NCI-H524 treated with DMSO at 0.1 percent for 48 hours (cell line): ENCODE measurements at regions not wholly inside any gene's neighbourhood (a gene's known extent, or its start where the extent isn't known, plus 50 kb on each side); places are given as distances from the start of the nearest gene placed in this dataset.
"Not testable (repeated sequence)": the region's sequence is repeated elsewhere in the genome, so short reads cannot be mapped to it uniquely, and the experiment has no call there.

Experiments used
- DNase-seq: peaks from one replicate; lab custom pipeline; 2025; lab: John Stamatoyannopoulos, UW

GRCh38 chr4:36601864-36602495 lies 320.6 kb downstream of the DTHD1 start:
- DNase-seq = no peak

GRCh38 chr4:36609661-36610060 lies 328.2 kb downstream of the DTHD1 start:
- no peak for DNase-seq

DNA sequence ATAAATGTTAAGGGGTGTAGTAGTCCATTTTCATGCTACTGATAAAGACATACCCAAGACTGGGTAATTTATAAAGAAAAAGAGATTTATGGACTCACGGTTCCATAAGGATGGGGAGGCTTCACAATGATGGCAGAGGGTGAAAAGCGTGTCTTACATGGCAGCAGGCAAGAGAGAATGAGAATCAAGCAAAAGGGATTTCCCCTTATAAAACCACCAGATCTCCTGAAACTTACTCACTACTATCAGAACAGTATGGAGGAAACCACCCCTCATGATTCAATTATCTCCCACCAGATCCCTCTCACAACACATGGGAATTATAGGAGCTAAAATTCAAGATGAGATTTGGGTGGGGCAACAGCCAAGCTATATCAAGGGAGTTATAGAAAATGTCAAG lies 329.2 kb downstream of the DTHD1 start:
- no peak for DNase-seq

- not testable (repeated sequence) for DNase-seq
These were observed 331.7 kb downstream of the DTHD1 start for GRCh38 chr4:36613142-36613541.

- no peak for DNase-seq
These were observed 332.6 kb downstream of the DTHD1 start for GRCh38 chr4:36614011-36614410.

- no peak for DNase-seq
These were observed 336.7 kb downstream of the DTHD1 start for GRCh38 chr4:36618102-36618501.

DNA sequence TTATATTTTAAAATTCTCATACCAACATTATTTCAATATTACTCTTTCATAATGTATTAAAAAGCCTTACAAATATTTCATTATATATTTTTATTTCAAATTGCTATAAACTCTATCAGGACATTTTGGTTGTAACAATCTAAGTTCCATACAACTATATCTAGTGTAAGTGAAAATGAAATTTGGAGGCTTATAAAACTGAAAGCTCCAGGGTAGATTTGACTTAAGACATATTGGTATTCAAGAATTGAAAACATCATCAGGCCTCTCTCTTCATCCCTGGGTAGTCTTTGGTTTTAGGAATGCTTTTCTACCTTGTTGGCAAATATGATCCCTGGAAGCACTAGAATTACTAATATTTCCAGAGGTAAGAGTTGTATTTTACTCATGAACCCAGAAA lies 342.6 kb downstream of the DTHD1 start:
- DNase-seq = no peak

GRCh38 chr4:36638273-36638811 lies 356.9 kb downstream of the DTHD1 start:
- DNase-seq = no peak

DNA sequence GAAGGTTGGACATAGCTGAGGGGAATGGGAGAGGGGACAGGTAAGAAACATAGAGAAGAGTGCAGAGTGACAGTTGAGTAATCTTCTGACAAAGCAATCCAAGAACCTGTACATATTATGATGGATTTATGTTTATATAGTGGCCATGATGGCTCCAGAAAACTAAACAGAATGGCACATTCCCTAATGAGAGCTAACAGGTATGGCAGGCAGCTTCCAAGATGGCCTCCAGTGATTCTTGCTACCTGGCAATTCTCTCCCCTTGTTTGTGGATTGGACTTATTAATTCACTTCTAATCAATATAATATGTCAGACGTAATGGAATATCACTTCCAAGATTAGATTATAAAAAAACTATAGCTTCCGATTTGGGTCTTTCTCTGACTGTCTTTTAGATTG lies 359.5 kb downstream of the DTHD1 start:
- no peak for DNase-seq

- DNase-seq = no peak
These were observed 369.8 kb downstream of the DTHD1 start for GRCh38 chr4:36651253-36651652.

DNA sequence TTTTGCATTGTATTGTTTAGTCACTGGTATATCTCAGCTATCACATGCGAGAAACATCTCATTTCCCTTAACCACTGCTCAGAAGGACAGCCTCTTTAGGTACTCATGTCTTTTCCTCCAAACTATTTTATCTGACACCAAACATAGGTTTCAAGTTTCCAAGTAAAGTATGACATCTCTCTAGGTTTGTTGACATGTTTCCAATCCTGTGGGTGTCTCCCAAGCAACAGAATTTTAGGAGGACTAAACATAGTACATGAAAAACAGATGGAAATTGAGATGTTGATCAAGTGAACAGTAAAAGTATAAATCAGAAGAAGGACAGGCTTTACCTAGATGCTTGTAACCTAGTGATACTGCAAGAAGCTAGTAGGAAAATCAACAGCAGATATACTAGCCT lies 371.4 kb downstream of the DTHD1 start:
- DNase-seq = no peak

DNA sequence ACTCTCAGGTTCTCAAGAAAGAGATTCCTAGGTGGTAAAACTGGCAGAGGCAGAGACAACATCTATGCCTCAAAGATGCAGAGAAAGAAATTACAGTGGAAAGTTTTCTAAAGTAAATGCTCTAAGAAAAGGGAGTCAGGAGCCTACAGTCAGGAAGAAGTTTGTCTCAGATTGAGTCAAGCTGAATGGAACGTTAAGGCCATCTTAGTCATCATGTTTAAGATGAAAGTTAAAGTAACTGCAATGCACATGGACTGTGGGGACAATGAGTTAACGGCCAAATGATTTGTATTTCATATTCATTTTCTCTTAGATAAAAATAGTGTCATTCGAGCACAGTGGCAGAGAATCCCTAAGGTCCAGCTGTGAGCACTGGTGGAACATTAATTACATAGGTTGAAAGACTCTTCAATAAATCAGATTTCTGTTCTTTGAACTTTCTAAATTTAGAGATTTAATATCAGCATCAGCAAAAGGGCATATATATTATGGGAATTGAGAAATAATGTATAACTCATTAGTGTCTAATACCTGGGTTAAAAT lies 384.6 kb downstream of the DTHD1 start:
- DNase-seq = no peak

GRCh38 chr4:36675436-36675835 lies 394.0 kb downstream of the DTHD1 start:
- DNase-seq = no peak

DNA sequence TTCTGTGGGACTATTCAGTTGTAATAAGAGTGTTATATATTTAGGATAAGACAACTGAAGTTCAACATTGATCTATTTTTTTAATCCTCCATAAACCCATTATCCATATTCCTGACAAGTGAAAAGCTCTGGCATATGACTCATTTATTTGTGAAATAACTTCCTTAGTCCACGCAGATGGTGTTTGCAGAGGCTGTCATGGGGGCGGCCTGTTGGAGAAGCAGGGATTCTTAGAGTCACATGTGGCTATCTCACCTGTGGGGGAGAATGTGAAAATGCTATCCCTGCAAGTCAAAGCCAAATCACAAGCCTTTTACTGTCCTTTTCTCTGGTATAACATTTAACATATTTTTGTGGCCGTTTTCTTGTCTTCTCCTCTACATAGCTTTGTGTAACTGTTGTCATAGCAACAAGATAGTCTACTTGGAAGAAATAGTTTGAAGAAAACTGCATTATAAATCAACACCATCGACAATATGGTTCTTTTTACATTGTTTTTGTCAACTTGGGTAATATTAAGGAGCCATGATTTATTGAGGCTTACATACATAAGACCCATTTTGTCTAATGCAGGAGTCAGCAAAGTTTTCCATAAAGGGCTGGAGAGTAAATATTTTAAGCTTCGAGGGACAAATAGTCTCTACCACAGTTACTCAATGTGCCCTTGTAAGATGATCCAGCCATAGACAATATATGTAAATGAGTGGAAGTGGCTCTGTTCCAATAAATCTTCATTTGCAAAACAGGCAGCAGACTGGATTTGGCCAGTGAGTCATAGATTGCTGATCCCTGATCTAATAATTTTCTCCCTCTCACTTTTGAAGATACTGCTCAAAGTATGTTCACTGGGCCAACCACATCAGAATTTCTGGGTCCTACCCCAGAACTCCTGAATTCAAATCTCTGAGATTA lies 395.0 kb downstream of the DTHD1 start:
- peak; percentile 10 for DNase-seq

DNA sequence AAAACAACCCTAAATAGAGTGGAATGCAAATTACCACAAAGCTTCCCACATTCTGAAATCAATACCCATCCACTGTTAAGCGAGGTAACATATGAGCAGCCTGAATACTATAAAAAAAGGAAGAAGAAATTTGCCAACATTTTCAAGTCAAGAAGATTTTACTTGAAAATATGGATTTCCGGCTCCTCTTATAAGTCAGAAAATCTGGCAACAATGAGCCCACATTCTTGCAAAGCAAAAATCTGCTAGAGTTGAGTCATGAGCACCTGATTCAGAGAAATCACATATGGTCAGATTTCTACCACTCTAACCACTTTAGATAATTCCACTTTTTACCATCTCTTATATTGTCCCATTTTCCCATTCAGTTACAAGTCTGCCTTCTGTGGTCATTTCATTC lies 395.7 kb downstream of the DTHD1 start:
- DNase-seq = peak; percentile 29

DNA sequence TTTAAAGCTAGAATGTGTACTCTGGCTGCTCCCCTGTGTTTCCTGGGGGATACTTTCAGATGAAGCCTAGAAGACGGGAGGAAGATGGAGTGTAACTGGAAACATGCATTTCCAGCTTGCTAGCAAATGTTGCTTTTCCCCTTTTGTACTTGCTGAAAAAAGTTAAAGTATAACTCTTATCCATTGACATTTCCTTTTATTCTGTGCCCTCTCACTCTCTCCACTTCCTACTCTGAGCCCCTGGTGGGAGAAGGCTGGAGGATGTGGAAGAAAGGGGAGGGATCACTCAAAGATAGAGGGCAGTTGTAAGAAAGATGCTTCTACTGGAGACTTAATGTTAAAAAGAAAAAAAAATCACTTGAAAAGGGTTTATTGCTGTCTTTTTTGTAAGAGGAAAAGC lies 396.5 kb downstream of the DTHD1 start:
- DNase-seq = no peak

GRCh38 chr4:36687681-36688080 lies 406.3 kb downstream of the DTHD1 start:
- no peak for DNase-seq

- peak; percentile 56 for DNase-seq
These were observed 411.2 kb downstream of the DTHD1 start for GRCh38 chr4:36692586-36692985.

GRCh38 chr4:36702245-36702644 lies 420.8 kb downstream of the DTHD1 start:
- no peak for DNase-seq

- no peak for DNase-seq
These were observed 422.9 kb downstream of the DTHD1 start for GRCh38 chr4:36704289-36704688.

DNA sequence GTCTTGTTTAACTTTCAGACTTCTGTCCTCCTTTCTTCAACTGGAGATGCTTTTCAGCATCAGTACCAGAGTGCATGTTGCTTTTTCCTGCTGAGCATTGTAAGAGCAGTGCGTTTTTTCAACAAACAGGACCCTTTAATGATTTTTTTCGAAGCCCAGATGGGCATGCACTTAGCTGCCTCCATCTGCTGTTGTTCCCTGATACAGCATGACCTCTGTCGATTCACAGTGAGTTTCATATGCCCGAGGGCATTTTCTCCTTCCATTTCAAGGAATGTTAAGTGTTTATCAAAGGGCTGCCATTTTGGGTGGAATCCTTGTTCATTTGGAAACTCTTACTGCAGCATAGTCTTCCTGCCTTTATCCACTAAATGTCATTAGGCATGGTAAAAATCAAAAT lies 428.6 kb downstream of the DTHD1 start:
- peak; percentile 34 for DNase-seq

DNA sequence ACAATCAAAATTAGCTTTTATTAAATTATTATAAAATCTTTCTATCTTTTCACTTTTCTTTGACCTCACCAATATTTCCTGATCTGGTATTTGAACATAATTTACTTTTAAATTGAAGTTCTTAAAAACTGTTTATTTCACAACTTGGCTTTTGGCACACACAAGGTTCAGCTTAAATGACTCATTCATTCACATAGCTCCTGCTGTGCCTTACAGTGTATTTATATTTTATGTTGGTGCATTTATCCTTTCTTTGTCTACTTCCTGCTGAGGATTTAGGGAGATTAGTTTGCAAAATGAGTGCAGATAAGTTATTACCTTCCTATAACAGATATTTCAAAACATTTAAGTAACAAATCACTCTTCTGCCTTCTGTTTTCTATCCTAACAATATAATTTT lies 430.6 kb downstream of the DTHD1 start:
- DNase-seq = no peak

DNA sequence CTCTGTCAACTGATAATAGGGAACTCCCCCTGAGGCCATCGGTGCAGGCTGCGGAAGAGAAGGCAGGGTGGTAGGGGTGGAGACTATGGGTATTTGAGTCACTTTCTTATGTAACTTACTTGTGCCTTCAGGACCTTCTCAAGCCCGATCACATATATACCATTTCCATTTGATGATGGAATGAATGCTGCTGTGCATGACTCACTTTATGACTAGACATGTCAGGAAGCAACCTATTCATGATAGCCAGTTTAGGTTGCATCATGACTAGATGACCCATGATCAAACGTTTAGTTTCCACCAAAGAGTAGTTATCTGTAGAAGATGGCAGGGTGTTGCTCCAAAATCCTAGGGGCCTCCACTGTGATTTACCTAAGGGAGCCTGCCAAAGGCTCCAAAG lies 435.5 kb downstream of the DTHD1 start:
- no peak for DNase-seq
